Caki2 (cell line): ENCODE measurements at regions not wholly inside any gene's neighbourhood (a gene's known extent, or its start where the extent isn't known, plus 50 kb on each side); places are given as distances from the start of the nearest gene placed in this dataset.
"Not testable (repeated sequence)": the region's sequence is repeated elsewhere in the genome, so short reads cannot be mapped to it uniquely, and the experiment has no call there.

Experiments used
- DNase-seq: peaks from one replicate; pipeline ENCODE4 v3.0.0-alpha.2; 2015; ENCODE audit warnings: low read depth
- in situ Hi-C: cut with HindIII; loops from 2 replicates; pipeline ENCODE4 v1.10.0; 2016; ENCODE audit warnings: low sequenced_read_pairs, low pct_unique_long_range_greater_than_20kb, mixed read lengths

DNA sequence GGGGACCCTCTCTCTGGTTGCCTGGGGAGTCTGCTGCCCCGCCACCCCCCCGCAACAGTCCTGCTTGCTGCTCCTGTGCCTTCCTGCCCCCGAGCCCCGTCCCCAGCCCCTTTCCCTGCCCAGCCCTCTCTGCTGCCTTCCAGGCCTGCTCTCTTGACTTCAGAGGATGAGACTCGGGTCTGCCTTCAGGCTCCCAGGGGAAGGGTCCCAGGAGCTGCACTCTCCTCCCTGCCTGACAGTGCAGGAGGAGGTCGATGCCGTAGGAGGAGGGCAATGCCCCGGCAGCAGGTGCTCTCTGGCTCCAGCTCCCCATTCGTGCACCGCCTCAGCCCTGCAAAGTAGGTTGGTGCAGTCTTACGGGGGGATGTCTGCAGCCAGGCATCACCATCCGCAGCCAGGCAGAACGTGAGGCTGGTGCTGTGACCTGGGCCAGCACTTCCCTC is 185.1 kb upstream of the C14orf180 start:
- in situ Hi-C loops: no loop called here
- DNase-seq: no peak

DNA sequence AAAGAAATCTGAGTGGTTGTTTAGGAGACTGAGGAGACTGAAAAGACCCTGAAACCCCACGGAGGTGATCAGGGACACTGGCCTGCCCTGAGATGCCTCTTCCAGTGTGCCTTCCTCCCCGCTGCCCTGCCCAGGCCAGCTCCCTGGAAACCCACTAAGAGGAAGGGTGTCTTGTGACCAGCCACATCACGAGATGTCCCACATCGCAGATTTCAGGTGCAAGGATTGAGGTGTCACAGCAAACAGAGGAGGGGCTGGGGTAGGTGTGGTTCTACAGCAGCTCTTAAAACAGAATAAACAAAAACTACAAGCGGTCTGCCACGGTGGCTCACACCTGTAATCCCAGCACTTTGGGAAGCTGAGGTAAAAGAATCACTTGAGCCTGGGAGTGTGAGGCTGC is 184.3 kb upstream of the C14orf180 start:
- no peak for DNase-seq
- in situ Hi-C loops: no loop called here

DNA sequence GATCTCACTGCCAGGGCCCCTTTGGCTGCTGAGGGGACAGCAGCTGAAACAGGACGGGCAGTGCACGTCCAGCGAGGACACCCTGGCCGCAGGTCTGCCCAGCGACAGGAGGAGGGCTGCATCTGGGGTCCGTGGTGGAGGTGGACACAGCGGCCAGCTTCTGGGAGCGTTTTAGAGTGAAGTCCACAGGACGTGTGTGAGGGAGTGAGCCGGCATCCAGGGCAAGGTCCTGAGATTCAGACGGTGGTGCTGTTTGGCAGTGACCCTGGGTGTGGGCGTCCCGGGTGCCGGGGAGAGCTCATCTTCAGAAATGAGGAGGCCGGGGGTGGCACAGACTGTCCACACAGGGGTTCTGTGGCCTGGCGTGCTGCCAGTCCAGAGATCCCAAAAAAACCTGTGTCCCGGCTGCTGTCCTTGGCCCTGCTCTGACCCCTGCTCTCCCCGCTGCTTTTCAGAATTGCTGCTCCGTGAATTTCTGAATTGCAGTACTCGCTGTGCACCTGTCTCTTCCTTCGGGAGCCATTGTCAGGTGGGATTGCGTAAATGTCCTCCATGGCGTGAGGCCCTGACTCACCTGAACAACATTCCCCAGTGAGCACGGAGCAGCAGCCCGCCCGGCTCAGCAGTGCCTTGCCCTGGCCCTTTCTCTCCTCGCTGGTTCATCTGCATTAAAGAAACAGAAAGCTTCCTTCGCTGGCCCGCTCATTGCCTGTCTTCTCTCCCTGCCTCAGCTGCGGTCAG is 183.5 kb upstream of the C14orf180 start:
- in situ Hi-C loops: no loop called here
- DNase-seq: no peak

DNA sequence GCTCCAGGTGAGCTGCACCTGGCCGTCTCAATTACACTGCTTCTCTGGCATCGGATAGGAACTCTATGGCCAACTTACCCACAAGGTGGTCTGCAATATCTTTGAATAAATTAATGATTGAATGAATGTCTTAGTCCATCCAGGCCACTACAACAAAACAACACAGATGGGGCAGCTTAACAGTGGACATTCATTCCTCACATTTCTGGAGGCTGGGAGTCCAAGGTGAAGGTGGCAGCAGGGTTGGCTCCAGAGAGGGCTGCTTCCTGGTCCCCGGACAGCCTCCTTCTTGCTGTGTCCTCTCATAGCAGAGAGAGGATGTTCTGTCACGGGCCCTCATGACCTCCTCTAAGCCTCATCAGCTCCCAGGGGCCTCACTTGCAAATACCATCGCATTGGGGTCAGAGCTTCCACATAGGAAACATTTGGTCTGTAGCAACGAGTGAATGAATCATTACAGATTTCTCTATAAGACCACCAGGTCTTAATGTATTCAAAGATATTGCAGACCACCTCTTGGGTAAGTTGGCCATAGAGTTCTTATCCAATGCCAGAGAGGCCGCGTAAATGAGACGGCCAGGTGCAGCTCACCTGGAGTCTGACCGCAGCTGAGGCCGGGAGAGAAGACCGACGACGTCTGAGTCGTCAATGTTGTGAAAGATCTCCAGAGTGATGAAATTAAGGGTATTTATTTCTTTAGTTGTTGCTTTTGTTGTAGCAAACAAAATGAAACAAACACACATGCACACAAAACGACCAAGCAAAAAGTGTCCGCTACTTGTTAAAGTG is 182.7 kb upstream of the C14orf180 start:
- no peak for DNase-seq
- in situ Hi-C loops: no loop called here

DNA sequence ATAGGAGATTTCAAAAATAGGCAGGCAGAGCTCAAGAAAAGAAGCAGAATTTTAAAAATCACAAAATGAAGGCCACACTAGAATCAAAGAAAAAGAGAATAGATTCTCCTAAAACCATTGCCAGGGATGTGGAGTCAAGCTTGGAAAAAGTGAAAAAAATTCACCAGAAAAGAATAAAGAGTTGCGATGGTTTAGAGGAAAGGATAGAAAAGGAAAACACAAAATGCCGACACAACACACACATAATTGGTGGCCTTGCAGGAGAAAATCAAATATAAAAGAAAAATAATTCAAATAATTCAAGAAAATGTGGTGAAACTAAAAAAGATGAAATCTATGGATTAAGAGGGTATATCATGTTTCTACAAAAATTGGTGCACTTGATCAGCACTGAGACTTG is 181.6 kb upstream of the C14orf180 start:
- DNase-seq: no peak
- in situ Hi-C loops: no loop called here

DNA sequence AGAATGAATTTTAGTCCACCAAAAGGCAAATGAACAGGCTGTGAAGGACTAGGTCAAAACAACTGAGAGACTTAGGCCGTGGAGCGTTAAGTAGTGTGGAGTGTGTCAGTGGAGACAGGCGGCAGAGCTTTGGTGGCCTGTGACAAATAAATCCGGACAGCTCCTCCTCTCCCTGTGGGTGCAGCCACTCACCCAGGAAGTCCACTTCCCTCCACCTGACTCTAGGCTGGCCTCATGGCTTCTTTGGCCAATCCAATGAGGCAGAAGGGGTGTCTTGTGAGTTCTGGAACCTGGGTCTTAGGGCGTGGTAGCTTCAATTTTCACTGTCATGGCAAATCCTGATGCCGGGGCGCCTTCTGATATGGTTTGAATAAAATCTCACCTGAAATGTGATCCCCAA is 180.9 kb upstream of the C14orf180 start:
- DNase-seq: no peak

DNA sequence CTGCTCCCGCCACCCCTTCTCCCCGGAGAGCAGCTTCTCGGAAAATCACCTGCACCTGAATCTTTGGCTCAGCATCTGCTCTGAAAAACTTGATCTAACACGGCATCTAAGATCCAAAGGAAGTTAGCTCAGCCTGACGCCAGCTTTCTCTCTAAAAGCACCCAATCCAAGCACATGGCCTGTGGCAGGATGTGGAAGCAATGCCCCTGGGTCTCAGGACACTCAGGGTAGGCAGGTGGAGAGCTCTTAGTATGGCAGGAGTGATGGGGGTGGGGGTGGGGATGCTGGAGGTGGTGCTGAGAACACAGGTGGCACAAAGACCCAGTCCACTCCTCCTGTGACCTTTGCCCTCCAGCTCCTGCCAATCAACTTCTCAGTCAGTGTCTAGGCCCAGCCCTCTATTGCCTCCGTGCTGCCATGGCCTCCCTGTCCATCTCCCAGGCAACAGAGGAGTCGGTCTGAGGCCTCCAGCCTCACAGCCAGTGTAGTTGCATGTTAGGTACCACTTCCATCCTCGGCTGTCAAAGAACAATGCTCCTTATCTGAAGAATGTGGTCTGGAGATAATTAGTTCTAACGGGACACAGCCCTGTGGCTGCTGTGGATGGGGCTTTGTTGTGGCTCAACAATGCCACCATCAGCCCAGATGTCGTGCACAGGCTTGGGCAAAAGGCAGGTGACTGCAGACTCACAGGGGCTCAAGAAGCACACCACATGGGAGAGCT is 180.0 kb upstream of the C14orf180 start:
- no peak for DNase-seq
- in situ Hi-C loops: no loop called here

More for the DNA sequence above, 180.9 kb upstream of the C14orf180 start:
- in situ Hi-C loops: no loop called here

DNA sequence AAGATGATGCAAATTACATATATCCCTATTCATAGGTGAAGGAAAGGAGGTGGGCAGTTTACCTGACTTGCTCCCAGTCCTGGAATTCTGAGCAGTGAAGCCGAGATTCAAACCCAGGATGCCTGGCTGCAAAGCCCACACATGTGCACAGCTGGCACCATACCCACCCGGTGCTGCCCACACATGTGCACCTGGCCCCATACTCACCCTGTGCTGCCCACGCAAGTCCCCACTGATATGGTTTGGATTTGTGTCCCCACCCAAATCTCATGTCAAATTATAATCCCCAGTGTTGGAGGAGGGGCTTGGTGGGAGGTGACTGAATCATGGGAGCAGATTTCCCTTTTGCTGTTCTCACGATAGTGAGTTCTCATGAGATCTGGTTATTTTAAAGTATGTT is 179.2 kb upstream of the C14orf180 start:
- in situ Hi-C loops: no loop called here

DNA sequence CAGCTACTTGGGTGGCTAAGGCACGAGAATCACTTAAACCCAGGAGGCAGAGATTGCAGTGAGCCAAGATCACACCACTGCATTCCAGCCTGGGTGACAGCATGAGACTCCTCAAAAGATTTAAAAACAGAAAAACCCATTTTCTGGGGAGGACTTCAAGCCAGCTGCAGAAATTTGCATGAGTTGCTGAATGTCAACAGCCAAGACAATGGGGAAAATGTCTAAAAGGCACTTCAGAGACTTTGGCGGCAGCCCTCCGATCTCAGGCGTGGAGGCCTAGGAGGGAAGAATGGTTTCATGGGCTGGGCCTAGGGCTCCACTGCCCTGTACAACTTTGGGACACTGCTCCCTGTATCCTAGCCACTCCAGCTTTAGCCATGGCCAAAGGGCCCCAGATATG is 177.8 kb upstream of the C14orf180 start:
- DNase-seq: no peak
- in situ Hi-C loops: no loop called here

More for the DNA sequence above, 179.2 kb upstream of the C14orf180 start:
- DNase-seq: no peak

DNA sequence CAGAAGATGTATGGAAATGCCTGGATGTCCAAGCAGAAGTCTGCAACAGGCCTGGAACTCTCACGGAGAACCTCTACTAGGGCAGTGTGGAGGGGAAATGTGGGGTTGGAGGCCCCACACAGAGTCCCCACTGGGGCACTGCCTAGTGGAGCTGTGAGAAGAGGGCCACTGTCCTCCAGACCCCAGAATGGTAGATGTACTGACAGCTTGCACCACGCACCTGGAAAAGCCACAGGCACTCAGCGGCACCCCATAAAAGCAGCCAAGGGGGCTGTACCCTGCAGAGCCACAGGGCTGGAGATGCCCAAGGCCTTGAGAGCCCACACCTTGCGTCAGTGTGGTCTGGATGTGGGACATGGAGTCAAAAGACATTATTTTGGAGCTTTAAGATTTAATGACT is 177.3 kb upstream of the C14orf180 start:
- in situ Hi-C loops, DNase-seq: not testable (repeated sequence)

DNA sequence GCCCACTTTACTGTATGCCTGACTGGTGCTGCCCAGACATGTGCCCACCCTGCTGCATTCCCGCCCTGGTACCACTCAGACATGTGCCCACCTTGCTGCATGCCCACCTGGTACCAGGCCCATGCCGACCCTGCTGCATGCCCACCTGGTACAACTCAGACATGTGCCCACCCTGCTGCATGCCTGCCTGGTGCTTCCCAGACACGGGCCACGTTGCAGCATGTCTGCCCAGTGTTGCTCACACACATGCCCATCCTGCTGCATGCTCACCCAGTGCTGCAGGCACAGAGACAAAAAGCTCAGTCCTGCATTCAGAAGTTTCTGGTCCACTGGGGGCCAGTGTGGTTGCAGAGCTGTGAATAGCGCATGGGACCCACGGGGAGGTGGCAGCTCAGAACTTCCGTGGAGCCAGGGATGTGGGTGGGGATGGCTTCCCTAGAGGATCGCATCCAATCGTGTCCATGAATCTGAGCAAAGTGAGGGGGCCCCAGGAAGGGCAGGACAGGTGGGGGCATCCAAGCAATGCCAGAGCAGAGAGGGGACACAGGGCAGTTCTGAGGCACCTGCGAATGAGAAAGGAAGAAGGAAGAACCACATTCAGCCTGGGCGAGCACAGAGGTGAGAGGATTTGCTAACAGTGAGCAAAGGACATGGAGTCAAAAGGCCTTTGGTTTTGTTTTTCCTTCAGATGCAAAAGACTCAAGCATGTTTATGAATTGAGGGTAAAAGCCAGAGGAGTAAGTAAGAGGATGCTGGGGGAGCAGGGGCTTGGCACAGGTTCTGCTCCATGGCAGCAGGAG is 175.9 kb upstream of the C14orf180 start:
- in situ Hi-C loops: no loop called here
- DNase-seq: no peak

DNA sequence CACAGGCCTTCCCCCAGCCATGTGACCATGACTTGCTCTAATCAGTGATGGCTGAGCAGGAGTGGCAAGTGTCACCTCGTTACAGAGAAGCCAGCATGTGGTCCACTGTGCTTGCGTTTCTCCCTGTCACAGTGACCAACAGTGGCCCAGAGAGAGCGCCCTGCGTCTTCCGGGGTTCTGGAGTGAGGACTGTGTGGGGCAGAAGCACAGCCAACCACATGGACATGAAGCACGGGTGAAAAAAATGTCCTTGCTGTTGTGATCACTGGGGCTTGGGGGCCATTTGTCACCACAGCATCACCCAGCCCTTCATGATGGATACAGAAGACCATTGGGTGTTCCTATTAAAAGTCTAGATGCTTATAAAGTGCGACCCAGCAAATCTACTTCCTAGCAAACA is 174.6 kb upstream of the C14orf180 start:
- no peak for DNase-seq
- in situ Hi-C loops: no loop called here

DNA sequence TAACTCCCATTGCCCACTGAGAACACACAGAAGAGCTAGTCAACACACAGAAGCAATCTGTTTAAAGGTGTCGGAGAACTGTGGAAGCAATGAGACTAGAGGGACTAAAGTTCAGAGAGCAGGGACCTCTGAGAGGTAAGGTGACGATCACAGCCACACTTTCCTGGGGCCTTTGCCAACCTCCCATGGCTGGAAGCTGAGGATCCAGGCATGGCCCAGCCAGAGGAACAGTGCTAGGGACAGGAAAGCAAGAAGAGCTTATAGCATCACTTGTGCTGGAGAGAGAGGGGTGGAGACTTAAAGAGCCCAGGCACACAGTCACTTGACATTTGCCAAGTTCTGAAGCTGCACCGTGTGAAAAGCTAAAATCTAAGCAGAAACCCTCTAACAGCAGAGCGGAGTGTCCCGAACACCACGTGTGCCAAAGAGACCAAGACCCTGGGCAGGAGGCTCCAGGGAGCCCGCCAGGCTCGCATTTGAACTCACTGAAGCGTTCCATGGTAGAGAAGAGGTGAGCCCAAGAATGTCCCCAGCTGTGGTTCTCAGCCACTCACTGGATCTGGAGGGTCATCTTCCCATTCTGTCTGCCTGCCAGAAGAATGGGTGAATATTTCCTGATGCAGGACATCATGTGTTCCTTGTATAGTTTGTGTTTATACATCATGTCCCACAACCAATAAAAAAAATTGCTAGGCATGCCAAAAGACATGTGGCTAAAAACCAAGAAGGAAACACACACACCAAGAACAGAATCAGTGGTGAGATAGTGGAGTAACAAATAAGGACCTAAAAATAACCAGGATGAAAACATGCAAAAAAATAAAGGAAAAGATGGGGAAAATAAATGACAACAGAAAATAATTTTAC is 174.0 kb upstream of the C14orf180 start:
- DNase-seq: no peak
- in situ Hi-C loops: no loop called here

DNA sequence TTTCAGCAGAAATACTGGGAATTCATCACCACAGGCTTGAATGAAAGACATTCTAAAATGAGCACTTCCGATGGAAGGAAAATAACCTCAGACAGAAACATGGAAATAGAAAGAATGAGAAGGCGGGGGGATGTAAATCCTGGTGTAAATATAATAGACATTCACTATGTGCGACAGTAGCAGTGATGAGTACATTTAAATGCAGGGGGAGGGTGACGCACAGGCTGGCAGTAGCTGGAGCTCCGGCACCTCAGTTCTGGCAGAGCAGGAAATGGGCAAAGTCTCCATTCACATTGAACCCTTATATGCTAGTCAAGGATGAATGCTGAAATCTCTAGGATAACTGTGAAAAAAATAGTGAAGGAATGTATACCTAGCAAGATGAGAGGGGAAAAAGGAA is 172.7 kb upstream of the C14orf180 start:
- in situ Hi-C loops: no loop called here
- DNase-seq: no peak

DNA sequence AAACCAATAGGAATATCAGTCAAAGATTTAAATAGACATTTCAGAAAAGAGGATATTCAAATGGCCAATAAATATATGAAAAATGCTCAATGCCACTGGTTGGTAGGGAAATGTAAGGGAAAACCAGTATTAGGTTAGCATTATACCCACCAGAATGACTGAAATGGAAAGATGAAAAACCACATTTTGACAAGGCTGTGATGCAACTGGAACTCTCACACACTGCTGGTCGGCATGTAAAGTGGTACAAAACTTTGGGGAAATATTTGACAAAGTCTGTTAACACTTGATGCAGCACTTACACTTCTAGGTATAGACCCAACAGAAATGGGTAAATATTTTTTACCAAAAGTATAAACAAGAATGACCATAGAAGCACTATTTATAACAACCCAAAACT is 163.2 kb upstream of the C14orf180 start:
- in situ Hi-C loops: no loop called here
- no peak for DNase-seq

DNA sequence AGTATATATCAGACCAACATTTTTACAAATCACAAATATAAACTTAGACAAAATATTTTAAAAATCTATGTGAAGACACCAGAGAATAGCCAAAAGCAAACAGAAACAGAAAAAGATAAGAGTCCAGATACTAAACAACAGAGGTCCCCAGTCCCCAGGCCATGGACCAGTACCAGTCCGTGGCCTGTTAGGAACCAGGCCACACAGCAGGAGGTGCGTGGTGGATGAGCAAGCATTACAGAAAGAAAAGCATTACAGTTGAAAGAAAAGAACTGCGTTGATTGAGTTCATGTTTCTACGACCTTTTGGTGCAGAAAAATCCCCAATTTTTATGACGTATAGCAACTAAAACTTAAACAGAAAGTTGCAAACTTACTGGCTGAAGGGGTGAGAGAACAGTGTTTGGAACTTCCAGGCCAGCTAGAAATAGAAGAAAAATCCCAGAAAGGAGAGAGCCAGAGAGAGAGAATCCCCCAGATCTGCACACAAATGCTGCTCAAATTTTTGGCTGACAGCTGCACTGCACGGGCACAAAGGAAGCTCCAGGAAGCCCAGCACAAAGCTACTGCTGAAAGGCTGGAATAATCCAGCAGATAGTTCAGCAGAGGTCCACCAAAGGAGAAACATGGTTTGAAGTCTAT is 159.6 kb upstream of the C14orf180 start:
- no peak for DNase-seq
- in situ Hi-C loops: no loop called here

DNA sequence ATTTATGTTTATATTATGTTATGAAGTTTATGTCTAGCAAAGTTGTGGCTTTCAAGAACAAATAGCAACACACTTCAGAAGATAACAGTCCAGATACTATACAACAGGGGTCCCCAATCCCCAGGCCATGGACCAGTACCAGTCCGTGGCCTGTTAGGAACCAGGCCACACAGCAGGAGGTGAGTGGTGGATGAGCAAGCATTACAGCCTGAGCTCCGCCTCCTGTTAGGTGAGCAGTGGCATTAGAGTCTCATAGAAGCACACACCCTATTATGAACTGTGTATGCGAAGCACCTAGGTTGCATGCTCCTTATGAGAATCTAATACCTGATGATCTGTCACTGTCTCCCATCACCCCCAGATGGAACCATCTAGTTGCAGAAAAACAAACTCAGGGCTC is 159.0 kb upstream of the C14orf180 start:
- in situ Hi-C loops: not testable (repeated sequence)

More for the DNA sequence above, 159.0 kb upstream of the C14orf180 start:
- DNase-seq: not testable (repeated sequence)
